Stimulated activated CD4-positive, alpha-beta T cell treated with anti-CD3 and anti-CD28 coated beads, Interleukin-15, amount 100 ng/mL, for 24 hours (primary cell): ENCODE measurements at regions not wholly inside any gene's neighbourhood (a gene's known extent, or its start where the extent isn't known, plus 50 kb on each side); places are given as distances from the start of the nearest gene placed in this dataset.
"Not testable (repeated sequence)": the region's sequence is repeated elsewhere in the genome, so short reads cannot be mapped to it uniquely, and the experiment has no call there.

Experiments
- DNase-seq: peaks from one replicate; pipeline ENCODE4 v3.0.0-alpha.2; 2020

- DNase-seq: no peak
Measured at GRCh38 chr3:69647081-69647480, 92.2 kb upstream of the MITF start.

- DNase-seq: no peak
Measured at GRCh38 chr3:69646287-69647067, 92.8 kb upstream of the MITF start.

GRCh38 chr3:69642606-69643005 is 96.7 kb upstream of the MITF start:
- DNase-seq: no peak

- no peak for DNase-seq
Measured at GRCh38 chr3:69639851-69640250, 99.4 kb upstream of the MITF start.

- no peak for DNase-seq
Measured at GRCh38 chr3:69628951-69629350, 110.3 kb upstream of the MITF start.

- DNase-seq: no peak
Measured at GRCh38 chr3:69613286-69613685, 126.0 kb upstream of the MITF start.

- DNase-seq: no peak
Measured at GRCh38 chr3:69612791-69613190, 126.5 kb upstream of the MITF start.

- not testable (repeated sequence) for DNase-seq
Measured at GRCh38 chr3:69609566-69609965, 129.7 kb upstream of the MITF start.

GRCh38 chr3:69607466-69608305 is 131.6 kb upstream of the MITF start:
- DNase-seq: no peak

- DNase-seq: no peak
Measured at GRCh38 chr3:69605867-69606266, 133.4 kb upstream of the MITF start.

GRCh38 chr3:69604735-69605450 is 134.4 kb upstream of the MITF start:
- no peak for DNase-seq

- DNase-seq: no peak
Measured at GRCh38 chr3:69602112-69602511, 137.2 kb upstream of the MITF start.

- no peak for DNase-seq
Measured at GRCh38 chr3:69594286-69594685, 145.0 kb upstream of the MITF start.

GRCh38 chr3:69591164-69591736 is 148.0 kb upstream of the MITF start:
- no peak for DNase-seq

- DNase-seq: no peak
Measured at GRCh38 chr3:69590111-69590510, 149.2 kb upstream of the MITF start.

- no peak for DNase-seq
Measured at GRCh38 chr3:69588170-69588569, 151.1 kb upstream of the MITF start.

- no peak for DNase-seq
Measured at GRCh38 chr3:69585472-69585871, 153.8 kb upstream of the MITF start.

GRCh38 chr3:69582044-69582443 is 157.2 kb upstream of the MITF start:
- DNase-seq: no peak

GRCh38 chr3:69579306-69580041 is 159.8 kb upstream of the MITF start:
- DNase-seq: no peak

GRCh38 chr3:69569520-69569919 is 169.7 kb upstream of the MITF start:
- DNase-seq: no peak

- DNase-seq: no peak
Measured at GRCh38 chr3:69568951-69569350, 170.3 kb upstream of the MITF start.

GRCh38 chr3:69568458-69568857 is 170.8 kb upstream of the MITF start:
- no peak for DNase-seq

- DNase-seq: no peak
Measured at GRCh38 chr3:69567710-69568052, 171.6 kb upstream of the MITF start.
